Neuronal stem cell (in vitro differentiated cells): ENCODE measurements at regions not wholly inside any gene's neighbourhood (a gene's known extent, or its start where the extent isn't known, plus 50 kb on each side); places are given as distances from the start of the nearest gene placed in this dataset.

Experiments
- DNase-seq: peaks from one replicate; pipeline ENCODE4 v3.0.0-alpha.2; 2013; ENCODE audit warnings: low spot score
- H2AFZ ChIP-seq: one replicate; pipeline ENCODE4 v1.6.1; 2013; ENCODE audit warnings: mild to moderate bottlenecking, low read length, inconsistent platforms
- H2AK5ac ChIP-seq: 2 replicates; pipeline ENCODE4 v1.6.1; 2013; ENCODE audit warnings: low read depth, mild to moderate bottlenecking, inconsistent platforms, low read length, moderate library complexity, mixed read lengths
- H2BK120ac ChIP-seq: 2 replicates; pipeline ENCODE4 v1.6.1; 2013; ENCODE audit warnings: low read depth, mild to moderate bottlenecking, inconsistent platforms, low read length, moderate library complexity, mixed read lengths
- H2BK12ac ChIP-seq: one replicate; pipeline ENCODE4 v1.6.1; 2013; ENCODE audit warnings: low read length, inconsistent platforms
- H2BK15ac ChIP-seq: 2 replicates; pipeline ENCODE4 v1.6.1; 2013; ENCODE audit warnings: mild to moderate bottlenecking, low read length, inconsistent platforms, mixed read lengths
- H2BK5ac ChIP-seq: one replicate; pipeline ENCODE4 v1.6.1; 2013; ENCODE audit warnings: inconsistent platforms, mild to moderate bottlenecking, low read length, moderate library complexity
- H3K14ac ChIP-seq: one replicate; pipeline ENCODE4 v1.6.1; 2013; ENCODE audit warnings: low read length, inconsistent platforms
- H3K18ac ChIP-seq: 2 replicates; pipeline ENCODE4 v1.6.1; 2013; ENCODE audit warnings: low read length, inconsistent platforms
- H3K23ac ChIP-seq: 2 replicates; pipeline ENCODE4 v1.6.1; 2013; ENCODE audit warnings: low read depth, mild to moderate bottlenecking, mixed read lengths, low read length, inconsistent platforms; ENCODE audit not compliant: poor library complexity
- H3K27ac ChIP-seq: replicated peaks from 3 replicates; pipeline ENCODE4 v1.5.1; 2013; ENCODE audit warnings: low read length, inconsistent platforms
- H3K27me3 ChIP-seq, 3 experiments: 2 replicates each; pipeline ENCODE4 v1.6.1; 2013; ENCODE audit warnings: low read length in 3 of 3, mild to moderate bottlenecking in 2 of 3, inconsistent platforms in 1 of 3, low read depth in 1 of 3, mixed read lengths in 1 of 3, moderate library complexity in 1 of 3; ENCODE audit not compliant: control insufficient read depth in 3 of 3, insufficient read depth in 3 of 3
- H3K36me3 ChIP-seq, 2 donors: replicated peaks in 1 of 2; 2 replicates each; pipeline ENCODE4 v1.6.1; 2013; ENCODE audit warnings: low read length in 2 of 2; ENCODE audit not compliant: control insufficient read depth in 2 of 2, insufficient read depth in 2 of 2
- H3K4ac ChIP-seq: 2 replicates; pipeline ENCODE4 v1.6.1; 2013; ENCODE audit warnings: inconsistent platforms, mild to moderate bottlenecking, low read length, moderate library complexity
- H3K4me1 ChIP-seq, 2 donors: 1 replicate in 1 of 2; 2 replicates in 1 of 2; pipeline ENCODE4 v1.6.1; 2013; ENCODE audit warnings: low read length in 2 of 2, low read depth in 1 of 2; ENCODE audit not compliant: control insufficient read depth in 2 of 2, insufficient read depth in 1 of 2
- H3K4me2 ChIP-seq: one replicate; pipeline ENCODE4 v1.6.1; 2013; ENCODE audit warnings: mild to moderate bottlenecking, low read length, inconsistent platforms; ENCODE audit not compliant: insufficient read depth, poor library complexity, severe bottlenecking
- H3K4me3 ChIP-seq, 2 donors: 2 replicates each; pipeline ENCODE4 v1.5.1; 2013; ENCODE audit warnings: low read length in 2 of 2, mild to moderate bottlenecking in 2 of 2, inconsistent platforms in 1 of 2, moderate library complexity in 1 of 2
- H3K79me1 ChIP-seq: one replicate; pipeline ENCODE4 v1.6.1; 2013; ENCODE audit warnings: low read depth, mild to moderate bottlenecking, inconsistent platforms, low read length, moderate library complexity
- H3K9ac ChIP-seq: one replicate; pipeline ENCODE4 v1.6.1; 2013; ENCODE audit warnings: mild to moderate bottlenecking, low read depth, low read length, inconsistent platforms; ENCODE audit not compliant: poor library complexity
- H3K9me3 ChIP-seq, 2 donors: replicated peaks in 1 of 2; 2 replicates each; pipeline versions ENCODE3 to v1.6.1; 2013; ENCODE audit warnings: low read length in 2 of 2, mild to moderate bottlenecking in 2 of 2, inconsistent platforms in 1 of 2, low read depth in 1 of 2, mixed read lengths in 1 of 2, moderate library complexity in 1 of 2; ENCODE audit not compliant: control insufficient read depth in 2 of 2, insufficient read depth in 1 of 2
- H4K8ac ChIP-seq: one replicate; pipeline ENCODE4 v1.6.1; 2013; ENCODE audit warnings: low read depth, mild to moderate bottlenecking, inconsistent platforms, low read length, moderate library complexity
- H4K91ac ChIP-seq: one replicate; pipeline ENCODE4 v1.6.1; 2013; ENCODE audit warnings: low read length, low read depth, mild to moderate bottlenecking, inconsistent platforms; ENCODE audit not compliant: poor library complexity
- WGBS, 2 donors: extraction: QIAGEN DNeasy Blood & Tissue Kit; methylation state at CpG; one replicate each; pipeline ENCODE4 v1.1.7; 2013; ENCODE audit warnings: missing lambda C conversion rate in 2 of 2, mixed read lengths in 1 of 2; ENCODE audit not compliant: insufficient read length in 2 of 2, insufficient replicate concordance in 1 of 2; ENCODE audit errors: extremely low coverage in 2 of 2; 5-methylcytosine and 5-hydroxymethylcytosine counted together

GRCh38 chr10:111455776-111456426, 379.1 kb downstream of the ADRA2A start:
- no peak overlapping the region for H2BK5ac ChIP-seq
- H3K36me3 ChIP-seq = no peaks in the 10 kb centered on the region
- H2AK5ac ChIP-seq = no peak overlapping the region
- H4K91ac ChIP-seq = no peak overlapping the region
- H2AFZ ChIP-seq = no peak overlapping the region
- no CpG with 5 or more reads among the region's 2 CpGs for WGBS, 2 donors
- H3K9ac ChIP-seq = no peak overlapping the region
- no peak overlapping the region for H3K14ac ChIP-seq
- no peaks in the 10 kb centered on the region for H3K9me3 ChIP-seq
- H3K27me3 ChIP-seq = no peaks in the 10 kb centered on the region
- no peak overlapping the region for H2BK12ac ChIP-seq
- H2BK15ac ChIP-seq = no peak overlapping the region
- no peak overlapping the region for H4K8ac ChIP-seq
- no peak overlapping the region for H3K27ac ChIP-seq
- H3K79me1 ChIP-seq = no peaks in the 10 kb centered on the region
- H3K4me1 ChIP-seq = no peaks in the 10 kb centered on the region
- no peak overlapping the region for H2BK120ac ChIP-seq
- H3K4me3 ChIP-seq = no peak overlapping the region
- H3K4me2 ChIP-seq = no peak overlapping the region
- H3K4ac ChIP-seq = no peak overlapping the region
- DNase-seq = no peak
- no peak overlapping the region for H3K23ac ChIP-seq
- H3K18ac ChIP-seq = no peak overlapping the region

GRCh38 chr10:111458256-111458655, 381.4 kb downstream of the ADRA2A start:
- H3K36me3 ChIP-seq = no peaks in the 10 kb centered on the region
- no peak overlapping the region for H2BK12ac ChIP-seq
- H2BK5ac ChIP-seq = no peak overlapping the region
- H3K14ac ChIP-seq = no peak overlapping the region
- no CpG with 5 or more reads among the region's 1 CpG for WGBS, 2 donors
- H2BK15ac ChIP-seq = no peak overlapping the region
- no peaks in the 10 kb centered on the region for H3K4me1 ChIP-seq
- no peak overlapping the region for H4K8ac ChIP-seq
- no peaks in the 10 kb centered on the region for H3K9me3 ChIP-seq
- no peaks in the 10 kb centered on the region for H3K27me3 ChIP-seq
- H3K79me1 ChIP-seq = no peaks in the 10 kb centered on the region
- no peak overlapping the region for H3K9ac ChIP-seq
- H3K27ac ChIP-seq = no peak overlapping the region
- DNase-seq = no peak
- no peak overlapping the region for H3K4ac ChIP-seq
- H2AFZ ChIP-seq = no peak overlapping the region
- H3K23ac ChIP-seq = no peak overlapping the region
- H4K91ac ChIP-seq = no peak overlapping the region
- no peak overlapping the region for H2AK5ac ChIP-seq
- H3K18ac ChIP-seq = no peak overlapping the region
- H2BK120ac ChIP-seq = no peak overlapping the region
- no peak overlapping the region for H3K4me3 ChIP-seq
- H3K4me2 ChIP-seq = no peak overlapping the region

- no peak overlapping the region for H2BK120ac ChIP-seq
- no peaks in the 10 kb centered on the region for H3K79me1 ChIP-seq
- H4K8ac ChIP-seq = no peak overlapping the region
- no peak overlapping the region for H2AFZ ChIP-seq
- no peak overlapping the region for H3K18ac ChIP-seq
- WGBS, 2 donors = no CpG with 5 or more reads among the region's 2 CpGs
- H3K23ac ChIP-seq = no peak overlapping the region
- H3K9me3 ChIP-seq = no peaks in the 10 kb centered on the region
- no peaks in the 10 kb centered on the region for H3K27me3 ChIP-seq
- no peak for DNase-seq
- no peak overlapping the region for H2AK5ac ChIP-seq
- H3K36me3 ChIP-seq = no peaks in the 10 kb centered on the region
- no peak overlapping the region for H4K91ac ChIP-seq
- no peak overlapping the region for H3K27ac ChIP-seq
- no peak overlapping the region for H2BK5ac ChIP-seq
- H2BK12ac ChIP-seq = no peak overlapping the region
- no peak overlapping the region for H2BK15ac ChIP-seq
- H3K4me1 ChIP-seq = no peaks in the 10 kb centered on the region
- no peak overlapping the region for H3K9ac ChIP-seq
- no peak overlapping the region for H3K4me2 ChIP-seq
- H3K4me3 ChIP-seq = no peak overlapping the region
- H3K14ac ChIP-seq = no peak overlapping the region
- H3K4ac ChIP-seq = no peak overlapping the region
Observed at GRCh38 chr10:111459967-111460366, 383.1 kb downstream of the ADRA2A start.

- Histone ChIP-seq H3K23ac (no peak overlapping the region), H2BK15ac (no peak overlapping the region), H2BK5ac (no peak overlapping the region), H3K79me1 (no peaks in the 10 kb centered on the region), H3K27ac (no peak overlapping the region), H3K4me2 (no peak overlapping the region), H3K4me3 (no peak overlapping the region), H3K18ac (no peak overlapping the region), H3K14ac (no peak overlapping the region), H2AFZ (no peak overlapping the region), H4K8ac (no peak overlapping the region), H3K4me1 (no peaks in the 10 kb centered on the region), H4K91ac (no peak overlapping the region), H3K9me3 (peaks cover 0 to 2% of the 10 kb centered on the region in 2 donors), H3K4ac (no peak overlapping the region), H2AK5ac (no peak overlapping the region), H2BK120ac (no peak overlapping the region), H3K9ac (no peak overlapping the region), H2BK12ac (no peak overlapping the region), H3K27me3 (no peaks in the 10 kb centered on the region), H3K36me3 (no peaks in the 10 kb centered on the region)
- no CpG with 5 or more reads among the region's 7 CpGs for WGBS, 2 donors
- DNase-seq = no peak
Observed at GRCh38 chr10:111472445-111472844, 395.6 kb downstream of the ADRA2A start.
